H9 (cell line): ENCODE measurements at regions not wholly inside any gene's neighbourhood (a gene's known extent, or its start where the extent isn't known, plus 50 kb on each side); places are given as distances from the start of the nearest gene placed in this dataset.

Experiments used
- DNase-seq: peaks from one replicate; pipeline ENCODE4 v3.0.0-alpha.2; 2017
- H2AFZ ChIP-seq: one replicate; pipeline ENCODE4 v1.6.1; 2013; ENCODE audit warnings: mild to moderate bottlenecking, low read length, control low read depth, moderate library complexity
- H2AK5ac ChIP-seq: 2 replicates; pipeline ENCODE4 v1.6.1; 2013; ENCODE audit warnings: low read length, control low read depth, mixed read lengths; ENCODE audit not compliant: insufficient read length
- H2BK120ac ChIP-seq: one replicate; pipeline ENCODE4 v1.6.1; 2013; ENCODE audit warnings: low read depth, mild to moderate bottlenecking, low read length, control low read depth, inconsistent platforms; ENCODE audit not compliant: poor library complexity, severe bottlenecking
- H2BK12ac ChIP-seq: 2 replicates; pipeline ENCODE4 v1.6.1; 2013; ENCODE audit warnings: low read length, control low read depth, mixed read lengths, low read depth; ENCODE audit not compliant: insufficient read length
- H2BK15ac ChIP-seq: 2 replicates; pipeline ENCODE4 v1.6.1; 2013; ENCODE audit warnings: low read depth, low read length, control low read depth
- H2BK20ac ChIP-seq: one replicate; pipeline ENCODE4 v1.6.1; 2013; ENCODE audit warnings: low read depth, mild to moderate bottlenecking, low read length, control low read depth, inconsistent platforms; ENCODE audit not compliant: poor library complexity, severe bottlenecking
- H2BK5ac ChIP-seq: 2 replicates; pipeline ENCODE4 v1.6.1; 2013; ENCODE audit warnings: low read length, control low read depth, mixed read lengths; ENCODE audit not compliant: insufficient read length
- H3K14ac ChIP-seq: 2 replicates; pipeline ENCODE4 v1.6.1; 2013; ENCODE audit warnings: low read length, control low read depth; ENCODE audit not compliant: insufficient read depth
- H3K18ac ChIP-seq: 2 replicates; pipeline ENCODE4 v1.6.1; 2013; ENCODE audit warnings: low read depth, mild to moderate bottlenecking, mixed read lengths, low read length, control low read depth; ENCODE audit not compliant: insufficient read length
- H3K23ac ChIP-seq: 2 replicates; pipeline ENCODE4 v1.6.1; 2013; ENCODE audit warnings: low read length, control low read depth, mixed read lengths, low read depth; ENCODE audit not compliant: insufficient read length
- H3K23me2 ChIP-seq: 2 replicates; pipeline ENCODE4 v1.6.1; 2013; ENCODE audit warnings: low read depth, mild to moderate bottlenecking, mixed read lengths, low read length, control low read depth; ENCODE audit not compliant: insufficient read length, poor library complexity, severe bottlenecking
- H3K27ac ChIP-seq: 2 replicates; pipeline ENCODE4 v1.5.1; 2013; ENCODE audit warnings: low read length, control low read depth, mixed read lengths, low read depth; ENCODE audit not compliant: insufficient read length
- H3K27me3 ChIP-seq: 2 replicates; pipeline ENCODE4 v1.6.1; 2013; ENCODE audit warnings: low read length, control low read depth, inconsistent platforms; ENCODE audit not compliant: insufficient read depth
- H3K4ac ChIP-seq: 2 replicates; pipeline ENCODE4 v1.6.1; 2013; ENCODE audit warnings: low read depth, mild to moderate bottlenecking, control low read depth, inconsistent platforms, low read length, moderate library complexity
- H3K4me1 ChIP-seq: 2 replicates; pipeline ENCODE4 v1.6.1; 2013; ENCODE audit warnings: low read length, control low read depth, inconsistent platforms; ENCODE audit not compliant: insufficient read depth
- H3K4me2 ChIP-seq: 2 replicates; pipeline ENCODE4 v1.6.1; 2013; ENCODE audit warnings: low read length, control low read depth, mixed read lengths; ENCODE audit not compliant: insufficient read length, insufficient read depth
- H3K56ac ChIP-seq: 2 replicates; pipeline ENCODE4 v1.6.1; 2013; ENCODE audit warnings: low read depth, mild to moderate bottlenecking, mixed read lengths, low read length, control low read depth; ENCODE audit not compliant: insufficient read length
- H3K79me1 ChIP-seq: 2 replicates; pipeline ENCODE4 v1.6.1; 2013; ENCODE audit warnings: low read depth, mild to moderate bottlenecking, moderate library complexity, low read length, control low read depth, inconsistent platforms; ENCODE audit not compliant: insufficient read depth, poor library complexity, severe bottlenecking
- H3K79me2 ChIP-seq: 2 replicates; pipeline ENCODE4 v1.6.1; 2013; ENCODE audit warnings: low read length, control low read depth, inconsistent platforms; ENCODE audit not compliant: insufficient read depth
- H3K9ac ChIP-seq: 2 replicates; pipeline ENCODE4 v1.6.1; 2013; ENCODE audit warnings: low read length, control low read depth, mixed read lengths; ENCODE audit not compliant: insufficient read length; ENCODE audit errors: extremely low read depth
- H3K9me3 ChIP-seq: one replicate; pipeline ENCODE4 v1.6.1; 2013; ENCODE audit warnings: low read depth, low read length, inconsistent platforms; ENCODE audit not compliant: control insufficient read depth
- H3T11ph ChIP-seq: one replicate; pipeline ENCODE4 v1.6.1; 2013; ENCODE audit warnings: mild to moderate bottlenecking, low read length, control low read depth, inconsistent platforms
- H4K20me1 ChIP-seq: one replicate; pipeline ENCODE4 v1.6.1; 2013; ENCODE audit not compliant: control insufficient read depth, insufficient read length, insufficient read depth
- H4K5ac ChIP-seq: 2 replicates; pipeline ENCODE4 v1.6.1; 2013; ENCODE audit warnings: low read depth, mild to moderate bottlenecking, mixed read lengths, low read length, control low read depth; ENCODE audit not compliant: insufficient read length
- H4K8ac ChIP-seq: replicated peaks from 2 replicates; pipeline ENCODE4 v1.6.1; 2013; ENCODE audit warnings: low read length, control low read depth, mixed read lengths, low read depth; ENCODE audit not compliant: insufficient read length
- H4K91ac ChIP-seq: 2 replicates; pipeline ENCODE4 v1.6.1; 2013; ENCODE audit warnings: low read depth, mild to moderate bottlenecking, moderate library complexity, mixed read lengths, low read length, control low read depth; ENCODE audit not compliant: insufficient read length
- H3K27ac Mint-ChIP-seq, 3 experiments: 2 replicates in 2 of 3; 3 replicates in 1 of 3; pipeline ENCODE4 v1.8.0; 2020 to 2021; ENCODE audit warnings: mixed read lengths in 3 of 3, mild to moderate bottlenecking in 1 of 3, moderate library complexity in 1 of 3
- H3K27me3 Mint-ChIP-seq: 2 replicates; pipeline ENCODE4 v1.8.0; 2021; ENCODE audit warnings: low read depth, mild to moderate bottlenecking, moderate library complexity, mixed read lengths
- H3K36me3 Mint-ChIP-seq, 3 experiments: 2 replicates in 2 of 3; 3 replicates in 1 of 3; pipeline ENCODE4 v1.8.0; 2020 to 2021; ENCODE audit warnings: low read depth in 3 of 3, mixed read lengths in 3 of 3; ENCODE audit not compliant: insufficient read depth in 1 of 3
- H3K4me1 Mint-ChIP-seq, 2 experiments: 2 replicates each; pipeline ENCODE4 v1.8.0; 2020; ENCODE audit warnings: mixed read lengths in 2 of 2
- H3K4me3 Mint-ChIP-seq, 2 experiments: 2 replicates in 1 of 2; 3 replicates in 1 of 2; pipeline ENCODE4 v1.8.0; 2020 to 2021; ENCODE audit warnings: mild to moderate bottlenecking in 2 of 2, mixed read lengths in 2 of 2, moderate library complexity in 1 of 2
- H3K9me3 Mint-ChIP-seq, 2 experiments: 2 replicates in 1 of 2; 3 replicates in 1 of 2; pipeline ENCODE4 v1.8.0; 2020; ENCODE audit warnings: mild to moderate bottlenecking in 2 of 2, mixed read lengths in 2 of 2, moderate library complexity in 1 of 2
- WGBS: extraction: QIAGEN DNeasy Blood & Tissue Kit; methylation state at CpG from one replicate; pipeline ENCODE4 v1.1.7; 2013; ENCODE audit warnings: missing lambda C conversion rate, low lambda C conversion rate, mixed read lengths; ENCODE audit not compliant: insufficient read length; ENCODE audit errors: extremely low coverage; 5-methylcytosine and 5-hydroxymethylcytosine counted together
- TF ChIP-seq, protein P1 (sequence below): fragments of 200-600 bp; sonication (generic); conservative IDR thresholded peaks from 3 replicates; pipeline ENCODE4 v1.8.0; 2021; ENCODE audit warnings: antibody characterized with exemption, mild to moderate bottlenecking

DNA sequence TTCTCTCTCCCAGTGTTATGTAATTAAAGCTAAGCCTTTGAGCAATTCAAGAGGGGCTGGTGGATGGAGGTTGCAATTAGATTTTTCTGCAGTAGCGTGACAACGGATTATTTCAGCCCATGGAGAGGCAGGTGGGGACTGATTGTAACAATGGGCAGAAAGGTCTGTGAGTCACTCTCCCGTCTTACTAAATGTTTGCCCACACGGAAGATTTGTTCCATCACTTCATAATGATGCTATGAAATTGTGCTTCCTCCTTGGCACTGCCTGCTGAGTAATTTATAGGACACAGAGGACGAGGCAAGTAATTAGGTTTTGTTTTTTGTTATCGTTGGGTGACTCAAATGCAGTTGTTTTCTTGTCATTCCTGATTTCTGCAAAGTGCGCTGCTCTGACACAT is 594.5 kb upstream of the DPP6 start:
- Histone ChIP-seq H3K4ac (no peak overlapping the region), H3K56ac (no peak overlapping the region), H3K4me1 (no peaks in the 10 kb centered on the region), H3K9ac (no peak overlapping the region), H2BK15ac (no peak overlapping the region), H3K79me2 (no peaks in the 10 kb centered on the region), H3K23me2 (no peaks in the 10 kb centered on the region), H3K27me3 (no peaks in the 10 kb centered on the region), H2AFZ (no peak overlapping the region), H2BK120ac (no peak overlapping the region), H3K14ac (no peak overlapping the region), H3K18ac (no peak overlapping the region), H2BK20ac (no peak overlapping the region), H4K5ac (no peak overlapping the region), H3K4me2 (no peak overlapping the region), H2BK5ac (no peak overlapping the region), H3K23ac (no peak overlapping the region), H4K8ac (no peak overlapping the region), H4K20me1 (no peaks in the 10 kb centered on the region), H2AK5ac (no peak overlapping the region), H3K27ac (no peak overlapping the region), H3K9me3 (peaks cover 31% of the 10 kb centered on the region), H3K79me1 (no peaks in the 10 kb centered on the region), H3T11ph (no peak overlapping the region), H2BK12ac (no peak overlapping the region), H4K91ac (no peak overlapping the region)
- H3K27ac Mint-ChIP-seq: no peak overlapping the region
- peaks cover 5% of the 10 kb centered on the region; the same call in 1 of the 2 replicates for H3K27me3 Mint-ChIP-seq
- TF ChIP-seq, protein P1, sequence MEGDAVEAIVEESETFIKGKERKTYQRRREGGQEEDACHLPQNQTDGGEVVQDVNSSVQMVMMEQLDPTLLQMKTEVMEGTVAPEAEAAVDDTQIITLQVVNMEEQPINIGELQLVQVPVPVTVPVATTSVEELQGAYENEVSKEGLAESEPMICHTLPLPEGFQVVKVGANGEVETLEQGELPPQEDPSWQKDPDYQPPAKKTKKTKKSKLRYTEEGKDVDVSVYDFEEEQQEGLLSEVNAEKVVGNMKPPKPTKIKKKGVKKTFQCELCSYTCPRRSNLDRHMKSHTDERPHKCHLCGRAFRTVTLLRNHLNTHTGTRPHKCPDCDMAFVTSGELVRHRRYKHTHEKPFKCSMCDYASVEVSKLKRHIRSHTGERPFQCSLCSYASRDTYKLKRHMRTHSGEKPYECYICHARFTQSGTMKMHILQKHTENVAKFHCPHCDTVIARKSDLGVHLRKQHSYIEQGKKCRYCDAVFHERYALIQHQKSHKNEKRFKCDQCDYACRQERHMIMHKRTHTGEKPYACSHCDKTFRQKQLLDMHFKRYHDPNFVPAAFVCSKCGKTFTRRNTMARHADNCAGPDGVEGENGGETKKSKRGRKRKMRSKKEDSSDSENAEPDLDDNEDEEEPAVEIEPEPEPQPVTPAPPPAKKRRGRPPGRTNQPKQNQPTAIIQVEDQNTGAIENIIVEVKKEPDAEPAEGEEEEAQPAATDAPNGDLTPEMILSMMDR: no peak
- no peak for DNase-seq
- peaks cover 88 to 92% of the 10 kb centered on the region in 2 experiments for H3K9me3 Mint-ChIP-seq
- no peak overlapping the region for H3K4me3 Mint-ChIP-seq
- H3K4me1 Mint-ChIP-seq: no peaks in the 10 kb centered on the region
- peaks cover 8 to 45% (median 10%) of the 10 kb centered on the region in 3 experiments; a peak in 6 of 7 replicates for H3K36me3 Mint-ChIP-seq
- no CpG with 5 or more reads among the region's 7 CpGs for WGBS
